Fibroblast of mammary gland (primary cell): ENCODE measurements at regions not wholly inside any gene's neighbourhood (a gene's known extent, or its start where the extent isn't known, plus 50 kb on each side); places are given as distances from the start of the nearest gene placed in this dataset.
"Not testable (repeated sequence)": the region's sequence is repeated elsewhere in the genome, so short reads cannot be mapped to it uniquely, and the experiment has no call there.

Experiments
- DNase-seq: peaks from one replicate; pipeline ENCODE4 v3.0.0-alpha.2; 2010; ENCODE audit warnings: low read depth
- H3K4me3 ChIP-seq: 2 replicates; pipeline ENCODE4 v1.5.1; 2011; ENCODE audit warnings: low read depth, mild to moderate bottlenecking, low read length, moderate library complexity; ENCODE audit not compliant: control insufficient read depth
- CTCF ChIP-seq: conservative IDR thresholded peaks from 2 replicates; pipeline ENCODE4 v1.5.1; 2011; ENCODE audit warnings: low read depth, low read length, inconsistent platforms; ENCODE audit not compliant: control insufficient read depth, insufficient read depth

DNA sequence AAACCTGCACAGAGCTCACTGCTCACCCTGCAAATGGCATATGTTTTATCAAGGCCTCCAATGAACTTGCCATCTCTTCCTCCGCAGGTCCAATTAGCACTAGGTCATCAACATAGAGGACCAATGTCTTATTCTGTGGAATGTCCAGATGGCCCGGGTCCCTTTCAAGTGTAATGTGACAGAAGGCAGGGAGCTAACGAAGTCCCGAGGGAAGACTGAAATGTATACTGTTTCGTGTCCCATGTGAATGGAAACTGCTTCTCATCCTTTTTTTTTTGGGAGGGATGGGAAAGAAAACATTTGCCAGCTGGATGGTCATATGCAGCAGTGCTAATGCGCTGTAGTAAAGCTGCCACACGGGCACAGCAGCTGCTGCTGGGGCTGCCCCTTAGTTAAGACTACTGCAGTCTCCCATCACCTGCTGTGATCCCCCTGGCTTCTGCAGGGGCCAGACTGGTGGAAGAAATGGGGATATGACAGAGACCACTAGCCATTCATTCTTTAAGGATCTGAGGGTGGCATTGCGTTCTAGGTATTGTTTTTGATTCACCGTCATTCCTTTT, 61.7 kb upstream of the CCNY start:
- no peak for TF ChIP-seq CTCF

DNA sequence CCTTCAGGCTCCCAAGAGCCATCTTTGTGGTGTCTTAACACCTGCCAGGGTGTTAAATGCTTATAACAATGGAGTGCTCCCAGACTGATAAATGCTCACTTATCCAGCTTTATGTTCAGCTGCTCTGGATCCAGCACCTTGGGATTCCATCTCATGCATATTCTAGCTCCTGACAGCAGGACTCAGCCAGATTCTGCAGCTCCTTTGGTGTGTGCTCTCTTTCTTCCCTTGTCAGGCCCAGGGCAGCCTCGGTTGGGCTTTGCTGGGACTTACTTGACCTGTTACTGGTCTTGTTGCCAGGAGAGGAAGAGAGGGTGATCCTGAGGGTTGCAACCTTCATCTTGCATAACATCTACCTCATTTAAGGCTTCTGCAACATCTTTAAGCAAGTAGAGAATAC, 59.4 kb upstream of the CCNY start:
- TF ChIP-seq CTCF, result no peak

More for the DNA sequence above, 61.7 kb upstream of the CCNY start:
- no peak for DNase-seq
- H3K4me3 ChIP-seq, result no peak overlapping the region

DNA sequence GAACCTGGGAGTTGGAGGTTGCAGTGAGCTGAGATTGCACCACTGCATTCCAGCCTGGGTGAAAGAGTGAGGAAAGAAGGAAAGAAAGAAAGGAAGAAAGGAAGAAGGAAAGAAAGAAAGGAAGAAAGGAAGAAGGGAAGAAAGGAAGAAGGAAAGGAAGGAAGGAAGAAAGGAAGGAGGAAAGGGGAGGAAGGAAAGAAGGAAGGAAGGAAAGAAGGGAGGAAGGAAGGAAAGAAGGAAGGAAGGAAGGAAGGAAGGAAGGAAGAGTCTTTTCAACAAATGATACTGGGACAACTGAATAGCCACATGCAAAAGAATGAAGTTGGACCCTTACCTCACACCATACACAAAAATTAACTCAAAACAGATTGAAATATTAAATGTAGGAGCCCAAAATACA, 56.1 kb upstream of the CCNY start:
- H3K4me3 ChIP-seq, DNase-seq: not testable (repeated sequence)

More for the DNA sequence above, 59.4 kb upstream of the CCNY start:
- H3K4me3 ChIP-seq, result no peak overlapping the region
- DNase-seq, result no peak
